Mesenchymal stem cell (in vitro differentiated cells and primary cell): ENCODE measurements at regions not wholly inside any gene's neighbourhood (a gene's known extent, or its start where the extent isn't known, plus 50 kb on each side); places are given as distances from the start of the nearest gene placed in this dataset.
"Not testable (repeated sequence)": the region's sequence is repeated elsewhere in the genome, so short reads cannot be mapped to it uniquely, and the experiment has no call there.

Experiments
- DNase-seq: peaks from one replicate; pipeline ENCODE4 v3.0.0-alpha.2; 2013
- H2AFZ ChIP-seq: one replicate; pipeline ENCODE4 v1.6.1; 2013; ENCODE audit warnings: low read depth, mild to moderate bottlenecking, control low read depth, inconsistent platforms, low read length, moderate library complexity
- H2AK5ac ChIP-seq: 2 replicates; pipeline ENCODE4 v1.6.1; 2013; ENCODE audit warnings: low read length, moderate library complexity, mild to moderate bottlenecking, inconsistent platforms; ENCODE audit not compliant: severe bottlenecking
- H2BK120ac ChIP-seq: one replicate; pipeline ENCODE4 v1.6.1; 2013; ENCODE audit warnings: low read depth, mild to moderate bottlenecking, inconsistent platforms, low read length, moderate library complexity
- H2BK12ac ChIP-seq, 2 experiments: one replicate each; pipeline ENCODE4 v1.6.1; 2013; ENCODE audit warnings: inconsistent platforms in 2 of 2, low read length in 2 of 2, mild to moderate bottlenecking in 2 of 2, moderate library complexity in 2 of 2, control low read depth in 1 of 2
- H2BK15ac ChIP-seq: one replicate; pipeline ENCODE4 v1.6.1; 2013; ENCODE audit warnings: mild to moderate bottlenecking, low read depth, inconsistent platforms; ENCODE audit not compliant: poor library complexity, severe bottlenecking
- H2BK5ac ChIP-seq: 2 replicates; pipeline ENCODE4 v1.6.1; 2013; ENCODE audit warnings: low read depth, mild to moderate bottlenecking, low read length, control low read depth, inconsistent platforms; ENCODE audit not compliant: poor library complexity, severe bottlenecking
- H3K14ac ChIP-seq, 2 experiments: one replicate each; pipeline ENCODE4 v1.6.1; 2013; ENCODE audit warnings: inconsistent platforms in 2 of 2, low read length in 2 of 2, control low read depth in 1 of 2, mild to moderate bottlenecking in 1 of 2, moderate library complexity in 1 of 2
- H3K18ac ChIP-seq, 2 experiments: one replicate each; pipeline ENCODE4 v1.6.1; 2013; ENCODE audit warnings: inconsistent platforms in 2 of 2, low read length in 2 of 2, control low read depth in 1 of 2, low read depth in 1 of 2, mild to moderate bottlenecking in 1 of 2
- H3K23ac ChIP-seq, 2 experiments: one replicate each; pipeline ENCODE4 v1.6.1; 2013; ENCODE audit warnings: inconsistent platforms in 2 of 2, low read length in 2 of 2, mild to moderate bottlenecking in 2 of 2, moderate library complexity in 2 of 2, control low read depth in 1 of 2
- H3K27ac ChIP-seq: 2 replicates; pipeline ENCODE4 v1.5.1; 2013; ENCODE audit warnings: mild to moderate bottlenecking, moderate library complexity, low read length, control low read depth, inconsistent platforms; ENCODE audit not compliant: poor library complexity, severe bottlenecking
- H3K27me3 ChIP-seq, 2 experiments: 2 replicates each; pipeline versions ENCODE4 v1.6.1 to v1.7.0; 2013; ENCODE audit warnings: low read length in 2 of 2, mild to moderate bottlenecking in 2 of 2, moderate library complexity in 2 of 2, control low read depth in 1 of 2, inconsistent platforms in 1 of 2; ENCODE audit not compliant: control insufficient read depth in 1 of 2, insufficient read depth in 1 of 2
- H3K36me3 ChIP-seq, 2 experiments: 2 replicates each; pipeline versions ENCODE4 v1.6.1 to v1.7.0; 2013; ENCODE audit warnings: low read length in 2 of 2, control low read depth in 1 of 2, inconsistent platforms in 1 of 2, low read depth in 1 of 2, mild to moderate bottlenecking in 1 of 2; ENCODE audit not compliant: insufficient read depth in 2 of 2, control insufficient read depth in 1 of 2
- H3K4ac ChIP-seq, 2 experiments: one replicate each; pipeline ENCODE4 v1.6.1; 2013; ENCODE audit warnings: inconsistent platforms in 2 of 2, low read length in 2 of 2, mild to moderate bottlenecking in 2 of 2, moderate library complexity in 2 of 2, control low read depth in 1 of 2, low read depth in 1 of 2
- H3K4me1 ChIP-seq: 2 replicates; pipeline ENCODE4 v1.6.1; 2013; ENCODE audit warnings: low read depth, low read length, control low read depth; ENCODE audit not compliant: control insufficient read depth, insufficient read depth
- H3K4me2 ChIP-seq: 2 replicates; pipeline ENCODE4 v1.6.1; 2013; ENCODE audit warnings: low read length, mild to moderate bottlenecking, inconsistent platforms; ENCODE audit not compliant: poor library complexity, severe bottlenecking
- H3K4me3 ChIP-seq, 2 experiments: 2 replicates each; pipeline versions ENCODE4 v1.5.1 to v1.7.0; 2013; ENCODE audit warnings: low read length in 2 of 2, mild to moderate bottlenecking in 2 of 2, control low read depth in 1 of 2, low read depth in 1 of 2; ENCODE audit not compliant: insufficient read depth in 1 of 2
- H3K79me1 ChIP-seq: replicated peaks from 2 replicates; pipeline ENCODE4 v1.6.1; 2013; ENCODE audit warnings: mild to moderate bottlenecking, control low read depth, low read length, inconsistent platforms; ENCODE audit not compliant: poor library complexity, severe bottlenecking
- H3K9ac ChIP-seq: 2 replicates; pipeline ENCODE4 v1.7.0; 2013; ENCODE audit warnings: mild to moderate bottlenecking, low read length, moderate library complexity
- H3K9me3 ChIP-seq: 2 replicates; pipeline ENCODE4 v1.7.0; 2013; ENCODE audit warnings: mild to moderate bottlenecking, low read length; ENCODE audit not compliant: control insufficient read depth
- H4K8ac ChIP-seq: one replicate; pipeline ENCODE4 v1.6.1; 2013; ENCODE audit warnings: inconsistent platforms, mild to moderate bottlenecking, low read length, moderate library complexity
- H4K91ac ChIP-seq: one replicate; pipeline ENCODE4 v1.6.1; 2013; ENCODE audit warnings: mild to moderate bottlenecking, low read length, inconsistent platforms
- WGBS: methylation state at CpG from one replicate; pipeline ENCODE4 v1.1.7; 2013; ENCODE audit warnings: mixed read lengths; 5-methylcytosine and 5-hydroxymethylcytosine counted together

DNA sequence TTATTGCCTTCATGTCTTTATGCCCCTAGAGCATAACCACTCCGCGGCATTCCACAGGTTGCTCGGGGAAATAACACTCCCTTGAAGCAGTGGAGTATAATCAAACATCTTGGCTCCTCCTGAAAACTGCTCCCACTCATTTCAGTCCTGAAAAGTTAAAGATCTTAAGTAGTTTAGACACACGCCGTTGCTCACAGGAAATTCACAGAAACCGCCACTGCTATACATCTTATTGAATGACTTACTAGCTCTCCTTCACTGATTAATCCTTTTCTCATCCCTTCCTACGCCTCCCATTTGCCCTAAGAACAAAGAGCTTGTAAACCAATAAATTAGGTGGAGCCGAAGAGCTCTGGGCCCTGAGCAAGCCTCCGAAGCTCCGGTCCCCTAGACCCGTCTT lies 142.4 kb upstream of the POC5 start:
- DNase-seq, H3K27me3 ChIP-seq, H3K4me2 ChIP-seq, H2BK12ac ChIP-seq, H2AFZ ChIP-seq, H3K4me1 ChIP-seq, H3K36me3 ChIP-seq, H2AK5ac ChIP-seq, H2BK15ac ChIP-seq, H3K79me1 ChIP-seq, H3K18ac ChIP-seq, H4K8ac ChIP-seq, H3K9ac ChIP-seq, H3K14ac ChIP-seq, H2BK120ac ChIP-seq, H3K4me3 ChIP-seq, H3K4ac ChIP-seq, H3K23ac ChIP-seq, H3K27ac ChIP-seq, H3K9me3 ChIP-seq, H4K91ac ChIP-seq, H2BK5ac ChIP-seq: not testable (repeated sequence)
- WGBS: 77% methylated on average over 9 of the region's 11 CpGs

DNA sequence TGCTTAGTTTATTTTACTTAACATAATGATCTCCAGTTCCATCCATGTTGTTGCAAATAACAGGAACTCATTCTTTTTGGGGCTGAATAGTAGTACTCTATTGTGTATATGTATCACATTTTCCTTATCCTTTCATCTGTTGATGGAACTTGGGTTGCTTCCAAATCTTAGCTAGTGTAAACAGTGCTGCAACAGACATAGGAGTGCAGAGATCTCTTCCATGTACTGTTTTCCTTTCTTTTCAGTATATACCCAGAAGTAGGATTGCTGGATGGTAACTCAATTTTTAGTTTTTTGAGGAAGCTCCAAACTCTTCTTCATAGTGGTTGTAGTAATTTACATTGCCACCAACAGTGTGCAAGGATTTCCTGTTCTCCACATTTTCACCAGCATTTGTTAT lies 138.8 kb upstream of the POC5 start:
- no peak overlapping the region for H2BK12ac ChIP-seq
- no peak overlapping the region for H3K23ac ChIP-seq
- H2AFZ ChIP-seq: no peak overlapping the region
- no peaks in the 10 kb centered on the region for H3K4me1 ChIP-seq
- no peak overlapping the region for H2AK5ac ChIP-seq
- H2BK15ac ChIP-seq: no peak overlapping the region
- no peak overlapping the region for H3K14ac ChIP-seq
- H3K27ac ChIP-seq: no peak overlapping the region
- H3K36me3 ChIP-seq: no peaks in the 10 kb centered on the region
- H2BK120ac ChIP-seq: no peak overlapping the region
- peaks cover 8% of the 10 kb centered on the region for H3K9me3 ChIP-seq
- no peak overlapping the region for H2BK5ac ChIP-seq
- no peak overlapping the region for H3K4me3 ChIP-seq
- H3K9ac ChIP-seq: no peak overlapping the region
- H3K27me3 ChIP-seq: no peaks in the 10 kb centered on the region
- no peak overlapping the region for H4K8ac ChIP-seq
- H3K79me1 ChIP-seq: no peaks in the 10 kb centered on the region
- no peak overlapping the region for H3K4me2 ChIP-seq
- no peak overlapping the region for H3K18ac ChIP-seq
- no peak overlapping the region for H3K4ac ChIP-seq
- no peak overlapping the region for H4K91ac ChIP-seq
- DNase-seq: no peak

DNA sequence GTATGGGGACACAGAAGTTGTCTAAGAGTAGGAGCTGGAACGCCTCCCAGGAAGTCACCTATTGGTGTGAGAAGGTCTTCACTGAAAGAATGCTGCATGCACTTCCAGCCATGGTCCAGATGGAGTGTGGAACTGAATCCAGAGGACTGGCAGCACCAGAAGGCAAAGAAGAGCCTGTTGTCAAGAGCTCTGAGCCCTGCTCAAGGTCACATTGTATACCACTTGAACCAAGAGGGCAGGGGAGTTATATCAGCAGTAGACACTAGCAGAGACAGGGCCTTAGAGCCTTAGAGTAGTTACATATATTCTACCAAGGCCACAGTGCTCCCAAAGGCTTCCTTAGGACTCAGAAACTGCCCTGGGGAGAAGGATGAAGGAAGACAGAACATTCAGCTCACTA lies 130.8 kb upstream of the POC5 start:
- H3K4me1 ChIP-seq: no peaks in the 10 kb centered on the region
- H3K4ac ChIP-seq: no peak overlapping the region
- no peak overlapping the region for H4K8ac ChIP-seq
- H3K23ac ChIP-seq: no peak overlapping the region
- no peak overlapping the region for H3K4me2 ChIP-seq
- H3K27me3 ChIP-seq: peaks cover 0 to 23% of the 10 kb centered on the region in 2 experiments
- DNase-seq: no peak
- H4K91ac ChIP-seq: no peak overlapping the region
- H2BK15ac ChIP-seq: no peak overlapping the region
- H3K36me3 ChIP-seq: no peaks in the 10 kb centered on the region
- H3K18ac ChIP-seq: no peak overlapping the region
- no peak overlapping the region for H3K9ac ChIP-seq
- no peak overlapping the region for H3K14ac ChIP-seq
- no peak overlapping the region for H2AFZ ChIP-seq
- H3K79me1 ChIP-seq: no peaks in the 10 kb centered on the region
- no peak overlapping the region for H3K27ac ChIP-seq
- no peak overlapping the region for H2BK12ac ChIP-seq
- H3K9me3 ChIP-seq: no peaks in the 10 kb centered on the region
- no peak overlapping the region for H2AK5ac ChIP-seq
- no peak overlapping the region for H3K4me3 ChIP-seq
- H2BK120ac ChIP-seq: no peak overlapping the region
- no peak overlapping the region for H2BK5ac ChIP-seq
- 53% methylated on average over 1 of the region's 1 CpG for WGBS

DNA sequence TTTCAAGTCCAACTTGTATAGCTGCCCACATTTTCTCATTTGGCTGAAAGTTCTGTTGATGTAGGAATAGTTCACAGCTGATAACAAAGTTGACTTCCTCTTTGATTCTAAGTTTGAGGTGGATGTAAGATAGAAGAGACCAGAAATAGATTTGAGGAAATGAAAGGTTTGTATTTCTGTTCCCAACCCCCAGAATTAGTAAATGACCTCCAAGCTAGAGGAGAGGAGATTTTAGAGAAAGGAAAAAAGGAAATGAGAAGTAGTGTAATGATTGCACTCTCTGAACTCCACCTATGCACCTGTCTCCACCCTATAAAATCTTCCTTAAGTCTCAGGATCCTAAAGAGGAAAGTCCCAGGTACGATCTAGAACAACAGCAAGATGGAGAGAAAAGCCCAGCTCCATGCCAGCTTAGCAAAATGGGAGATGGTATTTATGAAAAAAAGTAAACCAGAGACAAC lies 130.4 kb upstream of the POC5 start:
- Histone ChIP-seq H3K4me3 (no peak overlapping the region), H3K23ac (no peak overlapping the region), H4K8ac (no peak overlapping the region), H3K27me3 (peaks cover 0 to 23% of the 10 kb centered on the region in 2 experiments), H3K18ac (no peak overlapping the region), H2BK12ac (no peak overlapping the region), H3K4ac (no peak overlapping the region), H2BK5ac (no peak overlapping the region), H3K14ac (no peak overlapping the region), H2AK5ac (no peak overlapping the region), H3K4me2 (no peak overlapping the region), H2BK120ac (no peak overlapping the region), H2BK15ac (no peak overlapping the region), H2AFZ (no peak overlapping the region), H3K4me1 (no peaks in the 10 kb centered on the region), H3K27ac (no peak overlapping the region), H3K9me3 (no peaks in the 10 kb centered on the region), H4K91ac (no peak overlapping the region), H3K79me1 (no peaks in the 10 kb centered on the region), H3K9ac (no peak overlapping the region), H3K36me3 (no peaks in the 10 kb centered on the region)
- no CpG with 5 or more reads among the region's 1 CpG for WGBS
- DNase-seq: no peak
